Esophagus muscularis mucosa (tissue), 4 donors: ENCODE measurements at regions not wholly inside any gene's neighbourhood (a gene's known extent, or its start where the extent isn't known, plus 50 kb on each side); places are given as distances from the start of the nearest gene placed in this dataset.

Experiments
- CTCF ChIP-seq, 3 experiments: fragments of 200-600 bp in 2 of 3; fragments of 450-650 bp in 1 of 3; sonication (generic) in 2 of 3; IDR thresholded peaks; one replicate each; pipeline ENCODE4 v1.5.1; 2017 to 2019; ENCODE audit warnings: antibody characterized with exemption in 3 of 3, mild to moderate bottlenecking in 2 of 3, moderate library complexity in 1 of 3
- EP300 ChIP-seq: sonication (generic); formaldehyde crosslinking; IDR thresholded peaks from one replicate; pipeline ENCODE4 v1.6.1; 2017; ENCODE audit warnings: antibody characterized with exemption
- POLR2A ChIP-seq: fragments of 450-650 bp; IDR thresholded peaks from one replicate; pipeline ENCODE4 v1.6.1; 2017; ENCODE audit warnings: antibody characterized with exemption, moderate library complexity, mild to moderate bottlenecking, low read depth

DNA sequence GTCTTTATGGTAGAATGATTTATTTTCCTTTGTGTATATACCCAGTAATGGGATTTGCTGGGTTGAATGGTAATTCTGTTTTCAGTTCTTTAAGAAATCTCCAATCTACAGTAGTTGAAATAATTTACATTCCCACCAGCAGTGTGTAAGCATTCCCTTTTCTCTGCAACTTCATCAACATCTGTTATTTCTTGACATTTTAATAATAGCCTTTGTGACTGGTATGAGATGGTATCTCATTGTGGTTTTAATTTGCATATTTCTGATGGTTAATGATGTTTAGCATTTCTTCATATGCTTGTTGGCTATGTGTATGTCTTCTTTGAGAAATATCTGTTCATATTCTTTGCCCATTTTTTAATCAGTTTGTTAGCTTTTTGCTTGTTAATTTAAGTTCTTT, 901.2 kb downstream of the METTL15 start:
- TF ChIP-seq POLR2A: no peak
- TF ChIP-seq CTCF (IDR thresholded peaks at IDR 0.05): no peak
- TF ChIP-seq EP300: no peak
